Right atrium auricular region (tissue), 2 donors: ENCODE measurements at regions not wholly inside any gene's neighbourhood (a gene's known extent, or its start where the extent isn't known, plus 50 kb on each side); places are given as distances from the start of the nearest gene placed in this dataset.

Experiments
- DNase-seq: peaks from one replicate; pipeline ENCODE4 v3.0.0-alpha.2; 2019; ENCODE audit warnings: low spot score
- H3K27ac ChIP-seq, 2 donors: fragments of 200-600 bp; sonication (generic); 1 replicate in 1 of 2; 2 replicates in 1 of 2; pipeline ENCODE4 v1.5.1; 2016 to 2019
- H3K27me3 ChIP-seq, 2 donors: fragments of 200-600 bp; sonication (generic); one replicate each; pipeline versions ENCODE4 v1.5.1 to v1.6.0; 2017 to 2019
- H3K36me3 ChIP-seq: fragments of 200-600 bp; sonication (generic); one replicate; pipeline ENCODE4 v1.5.1; 2016
- H3K4me1 ChIP-seq, 2 donors: fragments of 200-600 bp; sonication (generic); one replicate each; pipeline versions ENCODE4 v1.5.1 to v1.6.0; 2017 to 2019
- H3K4me3 ChIP-seq, 2 donors: fragments of 200-600 bp; sonication (generic); 1 replicate in 1 of 2; 2 replicates in 1 of 2; pipeline ENCODE4 v1.5.1; 2017 to 2019; ENCODE audit warnings: mild to moderate bottlenecking in 1 of 2, moderate library complexity in 1 of 2
- H3K9me3 ChIP-seq, 2 donors: fragments of 200-600 bp; sonication (generic); one replicate each; pipeline ENCODE4 v1.5.1; 2019
- TF ChIP-seq, protein P1 (sequence below), 2 donors: fragments of 200-600 bp; sonication (generic); IDR thresholded peaks; one replicate each; pipeline ENCODE4 v1.5.1; 2019; ENCODE audit warnings: antibody characterized with exemption in 2 of 2

GRCh38 chr21:35400233-35400939 is 351.3 kb upstream of the RUNX1 start:
- H3K4me3 ChIP-seq: no peak overlapping the region
- H3K36me3 ChIP-seq: no peaks in the 10 kb centered on the region
- no peaks in the 10 kb centered on the region for H3K9me3 ChIP-seq
- DNase-seq: no peak
- no peak overlapping the region for H3K27ac ChIP-seq
- no peaks in the 10 kb centered on the region for H3K27me3 ChIP-seq
- H3K4me1 ChIP-seq: no peaks in the 10 kb centered on the region
- TF ChIP-seq, protein P1, sequence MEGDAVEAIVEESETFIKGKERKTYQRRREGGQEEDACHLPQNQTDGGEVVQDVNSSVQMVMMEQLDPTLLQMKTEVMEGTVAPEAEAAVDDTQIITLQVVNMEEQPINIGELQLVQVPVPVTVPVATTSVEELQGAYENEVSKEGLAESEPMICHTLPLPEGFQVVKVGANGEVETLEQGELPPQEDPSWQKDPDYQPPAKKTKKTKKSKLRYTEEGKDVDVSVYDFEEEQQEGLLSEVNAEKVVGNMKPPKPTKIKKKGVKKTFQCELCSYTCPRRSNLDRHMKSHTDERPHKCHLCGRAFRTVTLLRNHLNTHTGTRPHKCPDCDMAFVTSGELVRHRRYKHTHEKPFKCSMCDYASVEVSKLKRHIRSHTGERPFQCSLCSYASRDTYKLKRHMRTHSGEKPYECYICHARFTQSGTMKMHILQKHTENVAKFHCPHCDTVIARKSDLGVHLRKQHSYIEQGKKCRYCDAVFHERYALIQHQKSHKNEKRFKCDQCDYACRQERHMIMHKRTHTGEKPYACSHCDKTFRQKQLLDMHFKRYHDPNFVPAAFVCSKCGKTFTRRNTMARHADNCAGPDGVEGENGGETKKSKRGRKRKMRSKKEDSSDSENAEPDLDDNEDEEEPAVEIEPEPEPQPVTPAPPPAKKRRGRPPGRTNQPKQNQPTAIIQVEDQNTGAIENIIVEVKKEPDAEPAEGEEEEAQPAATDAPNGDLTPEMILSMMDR (IDR thresholded peaks at IDR 0.05): peak; percentile 33 to 65

GRCh38 chr21:35399706-35400105 is 350.6 kb upstream of the RUNX1 start:
- Histone ChIP-seq H3K27ac (no peak overlapping the region), H3K36me3 (no peaks in the 10 kb centered on the region), H3K9me3 (no peaks in the 10 kb centered on the region), H3K4me1 (no peaks in the 10 kb centered on the region), H3K4me3 (no peak overlapping the region), H3K27me3 (no peaks in the 10 kb centered on the region)
- TF ChIP-seq, protein P1 (IDR thresholded peaks at IDR 0.05): no peak
- DNase-seq: no peak

- Histone ChIP-seq H3K27me3 (no peaks in the 10 kb centered on the region), H3K4me3 (no peak overlapping the region), H3K4me1 (no peaks in the 10 kb centered on the region), H3K9me3 (no peaks in the 10 kb centered on the region), H3K27ac (no peak overlapping the region), H3K36me3 (no peaks in the 10 kb centered on the region)
- TF ChIP-seq, protein P1 (IDR thresholded peaks at IDR 0.05): no peak
- DNase-seq: no peak
Measured at GRCh38 chr21:35399002-35399530, 350.0 kb upstream of the RUNX1 start.

GRCh38 chr21:35398346-35398982 is 349.4 kb upstream of the RUNX1 start:
- Histone ChIP-seq H3K36me3 (no peaks in the 10 kb centered on the region), H3K4me3 (no peak overlapping the region), H3K27me3 (no peaks in the 10 kb centered on the region), H3K4me1 (no peaks in the 10 kb centered on the region), H3K27ac (no peak overlapping the region), H3K9me3 (no peaks in the 10 kb centered on the region)
- DNase-seq: no peak
- TF ChIP-seq, protein P1 (IDR thresholded peaks at IDR 0.05): no peak

GRCh38 chr21:35397781-35398180 is 348.7 kb upstream of the RUNX1 start:
- H3K27me3 ChIP-seq: no peaks in the 10 kb centered on the region
- no peak for DNase-seq
- no peaks in the 10 kb centered on the region for H3K36me3 ChIP-seq
- TF ChIP-seq, protein P1 (IDR thresholded peaks at IDR 0.05): no peak
- no peaks in the 10 kb centered on the region for H3K4me1 ChIP-seq
- H3K27ac ChIP-seq: no peak overlapping the region
- H3K9me3 ChIP-seq: no peaks in the 10 kb centered on the region
- H3K4me3 ChIP-seq: no peak overlapping the region
